ENCODE measurements at regions not wholly inside any gene's neighbourhood (a gene's known extent, or its start where the extent isn't known, plus 50 kb on each side); places are given as distances from the start of the nearest gene placed in this dataset.
"Not testable (repeated sequence)": the region's sequence is repeated elsewhere in the genome, so short reads cannot be mapped to it uniquely, and the experiment has no call there.

- H3K4me3 ChIP-seq (ENCODE audit: low read length) = not testable (repeated sequence)
These were observed 111.2 kb upstream of the CYLC1 start for GRCh38 chrX:83749736-83750135.

GRCh38 chrX:83750451-83750850 is 110.5 kb upstream of the CYLC1 start:
- H3K4me3 ChIP-seq (ENCODE audit: low read length); DNase-seq (ENCODE audit: low read depth): not testable (repeated sequence)

More at GRCh38 chrX:83749736-83750135, 111.2 kb upstream of the CYLC1 start:
- not testable (repeated sequence) for DNase-seq (ENCODE audit: low read depth)

GRCh38 chrX:83759872-83760271 is 101.1 kb upstream of the CYLC1 start:
- peak; percentile 16 for TF ChIP-seq CTCF (conservative IDR thresholded peaks at IDR 0.05; ENCODE audit: low read depth, low read length)
- DNase-seq (ENCODE audit: low read depth) = no peak

GRCh38 chrX:83771664-83772063 is 89.3 kb upstream of the CYLC1 start:
- no peak overlapping the region for H3K4me3 ChIP-seq (ENCODE audit: low read length)
- DNase-seq (ENCODE audit: low read depth) = no peak
- no peak for TF ChIP-seq CTCF (conservative IDR thresholded peaks at IDR 0.05; ENCODE audit: low read depth, low read length)

More at GRCh38 chrX:83759872-83760271, 101.1 kb upstream of the CYLC1 start:
- H3K4me3 ChIP-seq (ENCODE audit: low read length) = no peak overlapping the region
